Heart left ventricle (tissue), 16 donors: ENCODE measurements at regions not wholly inside any gene's neighbourhood (a gene's known extent, or its start where the extent isn't known, plus 50 kb on each side); places are given as distances from the start of the nearest gene placed in this dataset.
"Not testable (repeated sequence)": the region's sequence is repeated elsewhere in the genome, so short reads cannot be mapped to it uniquely, and the experiment has no call there.

Source experiments
- ATAC-seq, 4 donors: fragments of 200-7000 bp; cut with Tn5 transposase; one replicate each; pipeline ENCODE4 v1.9.1; 2020 to 2022; ENCODE audit warnings: moderate library complexity in 4 of 4, mild to moderate bottlenecking in 3 of 4, moderate number of reproducible peaks in 1 of 4
- DNase-seq, 5 donors: peaks; one replicate each; pipeline ENCODE4 v3.0.0-alpha.2; 2020
- H3K27ac ChIP-seq, 12 donors: fragments of 200-600 bp; sonication (generic) in 4 of 12; one replicate each; pipeline versions ENCODE4 v1.5.0 to v1.8.0; 2016 to 2022; ENCODE audit warnings: mild to moderate bottlenecking in 2 of 12
- H3K27me3 ChIP-seq, 9 donors: fragments of 200-600 bp; sonication (generic) in 2 of 9; one replicate each; pipeline versions ENCODE4 v1.5.1 to v1.8.0; 2016 to 2022; ENCODE audit warnings: mild to moderate bottlenecking in 3 of 9
- H3K36me3 ChIP-seq, 9 donors: fragments of 200-600 bp; sonication (generic) in 2 of 9; one replicate each; pipeline versions ENCODE4 v1.5.0 to v1.8.0; 2018 to 2022; ENCODE audit warnings: mild to moderate bottlenecking in 2 of 9
- H3K4me1 ChIP-seq, 12 donors: fragments of 200-600 bp; sonication (generic) in 4 of 12; one replicate each; pipeline versions ENCODE4 v1.5.0 to v1.8.0; 2016 to 2022; ENCODE audit warnings: mild to moderate bottlenecking in 3 of 12
- H3K4me3 ChIP-seq, 12 donors: fragments of 200-600 bp; sonication (generic) in 4 of 12; one replicate each; pipeline versions ENCODE4 v1.5.0 to v1.8.0; 2017 to 2022; ENCODE audit warnings: mild to moderate bottlenecking in 9 of 12, moderate library complexity in 4 of 12
- H3K9me3 ChIP-seq, 12 donors: fragments of 200-600 bp; sonication (generic) in 4 of 12; one replicate each; pipeline versions ENCODE4 v1.5.0 to v1.8.0; 2016 to 2022; ENCODE audit warnings: mild to moderate bottlenecking in 1 of 12
- POLR2A ChIP-seq, 2 donors: fragments of 450-650 bp; IDR thresholded peaks; one replicate each; pipeline ENCODE4 v1.6.1; 2017; ENCODE audit warnings: antibody characterized with exemption in 2 of 2, mild to moderate bottlenecking in 2 of 2, moderate library complexity in 2 of 2
- WGBS, 4 donors: extraction: QIAGEN DNeasy Blood & Tissue Kit in 2 of 4; methylation state at CpG; one replicate each; pipeline versions ENCODE4 v1.1.5 to v1.1.7; 2013 to 2018; 5-methylcytosine and 5-hydroxymethylcytosine counted together
- intact Hi-C, 10 donors: fragments of 100-400 bp; cut with DNase I; formaldehyde crosslinking; loops; one replicate each; pipeline versions ENCODE4 v1.11.1 to v1.14.2; 2022
- TF ChIP-seq, protein P1 (sequence below), 12 donors: fragments of 200-600 bp; sonication (generic) in 4 of 12; IDR thresholded peaks; one replicate each; pipeline versions ENCODE4 v1.5.0 to v1.8.0; 2018 to 2022; ENCODE audit warnings: antibody characterized with exemption in 12 of 12, mild to moderate bottlenecking in 5 of 12
- donor health status: ischemic (EF 13 %, LVEDD 7.1; RV severe dilation, severe dysfunction).
- donor health status: healthy with polysubstance abuse.
- donor health status: DM: no; HTN: yes; CAD: no.
- donor health status: DM: no; HTN: no; CAD: no.
- donor health status: ischemic (EF 25% LVEDD 6.9; RV normal size, moderate dysfunction).
- donor health status: ischemic (EF 25% LVEDD 5.7; RV mildly dilated, moderate dysfunction).
- donor health status: healthy.
- donor health status: DM: yes; HTN: yes; CAD: no.
- donor health status: ischemic (EF 35%, LVEDD 5.7; RV mildly dilated, moderate dysfunction).
- donor health status: nonischemic (EF 11% LVEDD 7.7; RV severe dilation, severe dysfunction).
- donor health status: DM: yes; HTN: yes; CAD: no.
- donor health status: PGD.
- donor health status: ischemic (EF 29% LVEDD 5.4; RV normal size, mild dysfunction).
- donor health status: nonischemic (EF 23%, LVEDD 6.1; RV moderate dilation, normal function).

- WGBS, 4 donors: 90 to 94% (median 91%) methylated on average over 3 of the region's 3 CpGs
- no peak overlapping the region for H3K4me3 ChIP-seq
- H3K36me3 ChIP-seq: no peaks in the 10 kb centered on the region
- peaks cover 0 to 29% (median 11%) of the 10 kb centered on the region in 12 donors for H3K4me1 ChIP-seq
- intact Hi-C loops: loop anchor here in 3 of 10 donors (10.0 kb wide), 3 partner anchors 61 to 119 kb away; partner anchors contain the start of gene S1PR3 (in 2 of the 3)
- no peak for ATAC-seq
- TF ChIP-seq, protein P1, sequence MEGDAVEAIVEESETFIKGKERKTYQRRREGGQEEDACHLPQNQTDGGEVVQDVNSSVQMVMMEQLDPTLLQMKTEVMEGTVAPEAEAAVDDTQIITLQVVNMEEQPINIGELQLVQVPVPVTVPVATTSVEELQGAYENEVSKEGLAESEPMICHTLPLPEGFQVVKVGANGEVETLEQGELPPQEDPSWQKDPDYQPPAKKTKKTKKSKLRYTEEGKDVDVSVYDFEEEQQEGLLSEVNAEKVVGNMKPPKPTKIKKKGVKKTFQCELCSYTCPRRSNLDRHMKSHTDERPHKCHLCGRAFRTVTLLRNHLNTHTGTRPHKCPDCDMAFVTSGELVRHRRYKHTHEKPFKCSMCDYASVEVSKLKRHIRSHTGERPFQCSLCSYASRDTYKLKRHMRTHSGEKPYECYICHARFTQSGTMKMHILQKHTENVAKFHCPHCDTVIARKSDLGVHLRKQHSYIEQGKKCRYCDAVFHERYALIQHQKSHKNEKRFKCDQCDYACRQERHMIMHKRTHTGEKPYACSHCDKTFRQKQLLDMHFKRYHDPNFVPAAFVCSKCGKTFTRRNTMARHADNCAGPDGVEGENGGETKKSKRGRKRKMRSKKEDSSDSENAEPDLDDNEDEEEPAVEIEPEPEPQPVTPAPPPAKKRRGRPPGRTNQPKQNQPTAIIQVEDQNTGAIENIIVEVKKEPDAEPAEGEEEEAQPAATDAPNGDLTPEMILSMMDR (IDR thresholded peaks at IDR 0.05): no peak
- TF ChIP-seq POLR2A (IDR thresholded peaks at IDR 0.05): no peak
- no peak for DNase-seq
- no peak overlapping the region for H3K27ac ChIP-seq
- no peaks in the 10 kb centered on the region for H3K27me3 ChIP-seq
- H3K9me3 ChIP-seq: no peaks in the 10 kb centered on the region
Measured at GRCh38 chr9:88875400-88876120, 115.7 kb upstream of the S1PR3 start.

GRCh38 chr9:88880199-88880598 is 111.1 kb upstream of the S1PR3 start:
- intact Hi-C loops: no loop called here
- H3K9me3 ChIP-seq: peaks cover 0 to 8% (median 0%) of the 10 kb centered on the region in 12 donors
- WGBS, 4 donors: 80 to 93% (median 81%) methylated on average over 5 to 8 of the region's 8 CpGs
- H3K36me3 ChIP-seq: no peaks in the 10 kb centered on the region
- H3K4me3 ChIP-seq: no peak overlapping the region
- DNase-seq: no peak
- no peak for TF ChIP-seq POLR2A (IDR thresholded peaks at IDR 0.05)
- TF ChIP-seq, protein P1 (IDR thresholded peaks at IDR 0.05): no peak
- no peak for ATAC-seq
- H3K4me1 ChIP-seq: no peaks in the 10 kb centered on the region
- H3K27ac ChIP-seq: no peak overlapping the region
- no peaks in the 10 kb centered on the region for H3K27me3 ChIP-seq

DNA sequence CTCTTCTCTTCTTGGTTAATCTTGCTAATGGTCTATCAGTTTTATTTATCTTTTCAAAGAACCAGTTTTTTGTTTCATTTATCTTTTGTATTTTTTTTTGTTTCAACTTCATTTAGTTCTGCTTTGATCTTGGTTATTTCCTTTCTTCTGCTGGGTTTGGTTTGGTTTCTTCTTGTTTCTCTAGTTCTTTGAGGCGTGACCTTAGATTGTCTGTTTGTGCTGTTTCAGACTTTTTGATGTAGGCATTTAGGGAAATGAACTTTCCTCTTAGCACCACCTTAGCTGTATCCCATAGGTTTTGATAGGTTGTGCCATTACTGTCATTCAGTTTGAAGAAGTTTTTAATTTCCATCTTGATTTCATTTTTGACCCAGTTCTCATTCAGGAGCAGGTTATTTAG is 107.0 kb upstream of the S1PR3 start:
- 80 to 98% (median 97%) methylated on average over 1 of the region's 1 CpG for WGBS, 4 donors
- H3K4me3 ChIP-seq, H3K27me3 ChIP-seq, H3K27ac ChIP-seq, H3K4me1 ChIP-seq, intact Hi-C loops, DNase-seq, ATAC-seq, H3K9me3 ChIP-seq, H3K36me3 ChIP-seq: not testable (repeated sequence)

DNA sequence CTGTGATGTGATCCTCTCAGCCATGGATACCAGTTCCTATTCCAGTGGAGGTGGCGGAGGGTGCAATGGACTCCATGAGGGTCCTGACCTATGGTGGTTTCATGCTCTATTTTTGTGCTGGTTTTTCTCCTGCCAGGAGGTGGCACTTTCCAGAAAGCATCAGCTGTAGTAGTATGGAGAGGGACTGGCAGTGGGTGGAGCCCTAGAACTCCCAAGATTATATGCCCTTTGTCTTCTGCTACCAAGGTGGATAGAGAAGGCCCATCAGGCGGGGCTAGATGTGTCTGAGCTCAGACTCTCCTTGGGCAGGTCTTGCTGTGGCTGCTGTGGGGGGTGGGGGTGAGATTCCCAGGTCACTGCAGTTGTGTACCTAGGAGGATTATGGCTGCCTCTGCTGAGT is 104.5 kb upstream of the S1PR3 start:
- H3K27ac ChIP-seq, H3K27me3 ChIP-seq, ATAC-seq, H3K4me1 ChIP-seq, intact Hi-C loops, H3K4me3 ChIP-seq, DNase-seq, H3K36me3 ChIP-seq, H3K9me3 ChIP-seq: not testable (repeated sequence)
- WGBS, 4 donors: 0 to 100% (median 71%) methylated on average over 1 to 2 of the region's 2 CpGs

GRCh38 chr9:88889386-88889785 is 101.9 kb upstream of the S1PR3 start:
- WGBS, 4 donors: 82 to 95% (median 88%) methylated on average over 4 of the region's 4 CpGs
- H3K4me1 ChIP-seq: peaks cover 0 to 6% (median 0%) of the 10 kb centered on the region in 12 donors
- peaks cover 0 to 3% (median 0%) of the 10 kb centered on the region in 12 donors for H3K9me3 ChIP-seq
- no peak for DNase-seq
- H3K27ac ChIP-seq: no peak overlapping the region
- intact Hi-C loops: no loop called here
- H3K4me3 ChIP-seq: no peak overlapping the region
- no peak for ATAC-seq
- H3K27me3 ChIP-seq: no peaks in the 10 kb centered on the region
- TF ChIP-seq, protein P1 (IDR thresholded peaks at IDR 0.05): no peak
- TF ChIP-seq POLR2A (IDR thresholded peaks at IDR 0.05): no peak
- no peaks in the 10 kb centered on the region for H3K36me3 ChIP-seq
